Left ventricle myocardium inferior (tissue), 1 donor: ENCODE measurements at regions not wholly inside any gene's neighbourhood (a gene's known extent, or its start where the extent isn't known, plus 50 kb on each side); places are given as distances from the start of the nearest gene placed in this dataset.

Experiments used
- DNase-seq: peaks from one replicate; pipeline ENCODE4 v3.0.0-alpha.2; 2020
- H3K27ac ChIP-seq: fragments of 200-600 bp; replicated peaks from 2 replicates; pipeline ENCODE4 v1.8.0; 2021
- H3K27me3 ChIP-seq: fragments of 200-600 bp; 2 replicates; pipeline ENCODE4 v1.8.0; 2021; ENCODE audit warnings: low read depth
- H3K36me3 ChIP-seq: fragments of 200-600 bp; 2 replicates; pipeline ENCODE4 v1.8.0; 2021
- H3K4me1 ChIP-seq: fragments of 200-600 bp; 2 replicates; pipeline ENCODE4 v1.8.0; 2021
- H3K4me3 ChIP-seq: fragments of 200-600 bp; 2 replicates; pipeline ENCODE4 v1.8.0; 2021; ENCODE audit warnings: mild to moderate bottlenecking, moderate library complexity
- H3K9me3 ChIP-seq: fragments of 200-600 bp; replicated peaks from 2 replicates; pipeline ENCODE4 v1.8.0; 2021
- CTCF ChIP-seq: fragments of 200-600 bp; IDR thresholded peaks from 2 replicates; pipeline ENCODE4 v1.8.0; 2021; ENCODE audit warnings: antibody characterized with exemption, mild to moderate bottlenecking, borderline replicate concordance
- intact Hi-C: fragments of 100-400 bp; cut with micrococcal nuclease; formaldehyde crosslinking; loops from one replicate; pipeline ENCODE4 v1.11.0; 2022
- donor health status: DM: no; HTN: yes; CAD: no; lungs with severe emphysema.

- no peak for DNase-seq
- intact Hi-C loops, result no loop called here
- Histone ChIP-seq H3K36me3 (no peaks in the 10 kb centered on the region), H3K4me3 (no peak overlapping the region), H3K9me3 (peaks cover 13% of the 10 kb centered on the region), H3K4me1 (no peaks in the 10 kb centered on the region), H3K27ac (no peak overlapping the region), H3K27me3 (no peaks in the 10 kb centered on the region)
- no peak for TF ChIP-seq CTCF
Measured at GRCh38 chr7:41059796-41060195, 643.1 kb downstream of the INHBA start.

- no peak for DNase-seq
- Histone ChIP-seq H3K4me1 (no peaks in the 10 kb centered on the region), H3K4me3 (no peak overlapping the region), H3K27me3 (no peaks in the 10 kb centered on the region), H3K36me3 (no peaks in the 10 kb centered on the region), H3K27ac (no peak overlapping the region), H3K9me3 (peaks cover 8% of the 10 kb centered on the region)
- intact Hi-C loops, result no loop called here
- TF ChIP-seq CTCF, result no peak
Measured at GRCh38 chr7:41058986-41059741, 643.7 kb downstream of the INHBA start.

GRCh38 chr7:41054960-41055661 lies 647.8 kb downstream of the INHBA start:
- H3K36me3 ChIP-seq, result no peaks in the 10 kb centered on the region
- no peak for DNase-seq
- H3K9me3 ChIP-seq, result peaks cover 7% of the 10 kb centered on the region
- H3K4me3 ChIP-seq, result no peak overlapping the region
- TF ChIP-seq CTCF, result no peak
- peaks cover 8% of the 10 kb centered on the region for H3K4me1 ChIP-seq
- no peak overlapping the region for H3K27ac ChIP-seq
- intact Hi-C loops, result no loop called here
- H3K27me3 ChIP-seq, result no peaks in the 10 kb centered on the region

- no peaks in the 10 kb centered on the region for H3K27me3 ChIP-seq
- H3K4me1 ChIP-seq, result peaks cover 8% of the 10 kb centered on the region
- peaks cover 7% of the 10 kb centered on the region for H3K9me3 ChIP-seq
- H3K36me3 ChIP-seq, result no peaks in the 10 kb centered on the region
- no peak for TF ChIP-seq CTCF
- intact Hi-C loops, result no loop called here
- no peak overlapping the region for H3K27ac ChIP-seq
- no peak overlapping the region for H3K4me3 ChIP-seq
- DNase-seq, result no peak
Measured at GRCh38 chr7:41053820-41054219, 649.1 kb downstream of the INHBA start.

GRCh38 chr7:41052736-41053135 lies 650.2 kb downstream of the INHBA start:
- Histone ChIP-seq H3K9me3 (peaks cover 6% of the 10 kb centered on the region), H3K27me3 (no peaks in the 10 kb centered on the region), H3K4me1 (peaks cover 18% of the 10 kb centered on the region), H3K36me3 (no peaks in the 10 kb centered on the region), H3K27ac (no peak overlapping the region), H3K4me3 (no peak overlapping the region)
- no peak for DNase-seq
- intact Hi-C loops, result no loop called here
- TF ChIP-seq CTCF, result no peak
